22Rv1 (cell line): ENCODE measurements at regions not wholly inside any gene's neighbourhood (a gene's known extent, or its start where the extent isn't known, plus 50 kb on each side); places are given as distances from the start of the nearest gene placed in this dataset.

Experiments
- CTCF ChIP-seq: fragments of 450-650 bp; IDR thresholded peaks from 2 replicates; pipeline ENCODE4 v1.5.1; 2017; ENCODE audit warnings: mild to moderate bottlenecking
- ZFX ChIP-seq: fragments of 450-650 bp; IDR thresholded peaks from 2 replicates; pipeline ENCODE4 v1.6.1; 2017; ENCODE audit warnings: antibody characterized with exemption, borderline replicate concordance

- TF ChIP-seq CTCF (no peak), ZFX (no peak)
Measured at GRCh38 chr3:78201091-78201490, 1161.2 kb downstream of the ROBO2 start.
